ENCODE measurements at regions not wholly inside any gene's neighbourhood (a gene's known extent, or its start where the extent isn't known, plus 50 kb on each side); places are given as distances from the start of the nearest gene placed in this dataset.

DNA sequence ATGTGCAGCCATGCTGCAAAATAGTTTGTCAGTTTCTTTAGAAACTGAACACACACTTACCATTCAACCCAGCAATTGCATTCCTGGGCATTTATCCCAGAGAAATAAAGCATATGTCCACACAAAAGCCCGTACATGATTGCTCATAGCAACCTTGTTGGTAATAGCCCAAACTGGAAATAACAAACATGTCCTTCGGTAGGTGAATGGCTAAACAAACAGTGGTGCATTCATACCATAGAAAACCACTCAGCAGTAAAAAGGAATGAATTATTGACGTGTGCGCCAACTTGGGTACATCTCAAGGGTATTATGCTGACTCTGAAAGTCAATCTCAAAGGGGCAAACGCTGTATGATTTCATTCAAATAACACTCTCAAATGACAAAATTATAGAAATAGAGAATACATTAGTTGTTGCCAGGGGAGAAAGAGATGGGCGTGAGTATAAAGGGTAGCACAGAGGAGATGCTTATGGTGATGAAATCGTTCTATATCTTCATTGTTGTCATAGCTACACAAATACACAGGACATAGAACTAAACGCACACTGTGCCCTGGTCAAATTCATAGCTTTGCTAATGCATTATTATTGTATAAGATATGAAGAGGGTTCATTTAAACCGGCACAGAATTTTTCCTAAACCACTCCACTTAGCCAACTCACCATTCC, 58.2 kb downstream of the DRD1 start:
- no peaks in the 10 kb centered on the region for H3K9me2 ChIP-seq (ENCODE audit: insufficient read depth, low read length)
- H3K4me3 ChIP-seq (ENCODE audit: low read depth, low read length, poor library complexity, severe bottlenecking) = no peak overlapping the region
- H3K4me1 ChIP-seq (ENCODE audit: insufficient read depth, low read length, poor library complexity, severe bottlenecking) = no peaks in the 10 kb centered on the region
- H3K79me2 ChIP-seq (ENCODE audit: insufficient read depth, low read depth, low read length) = no peaks in the 10 kb centered on the region
- intact Hi-C loops (cut with micrococcal nuclease; ENCODE audit: unreplicated experiment) = no loop called here
- ChIA-PET CTCF (ENCODE audit: unreplicated experiment) (no interaction called here), POLR2A (no interaction called here)
- H3K36me3 ChIP-seq (ENCODE audit: insufficient read depth, low read length) = no peaks in the 10 kb centered on the region
- H2AFZ ChIP-seq (ENCODE audit: low read length) = no peak overlapping the region
- no peak overlapping the region for H3K27ac ChIP-seq (ENCODE audit: low read depth, low read length, poor library complexity, severe bottlenecking)
- H3K4me2 ChIP-seq (ENCODE audit: low read length) = no peak overlapping the region
- DNase-seq (ENCODE audit: low spot score) = no peak
- H4K20me1 ChIP-seq (ENCODE audit: insufficient read depth, low read length) = no peaks in the 10 kb centered on the region
- TF ChIP-seq EZH2phosphoT487 (IDR thresholded peaks at IDR 0.05; ENCODE audit: borderline replicate concordance, low read depth, low read length) = no peak
- no peak for TF ChIP-seq CTCF (conservative IDR thresholded peaks at IDR 0.05; ENCODE audit: low read length)
- no TSS peak for BruUV-seq (replicated peaks)
- H3K9me3 ChIP-seq (ENCODE audit: low read length) = no peaks in the 10 kb centered on the region

- CTCF ChIA-PET (ENCODE audit: unreplicated experiment) = no interaction called here
- Histone ChIP-seq H3K9me3 (ENCODE audit: low read length) (no peaks in the 10 kb centered on the region), H3K4me1 (ENCODE audit: insufficient read depth, low read length, poor library complexity, severe bottlenecking) (no peaks in the 10 kb centered on the region), H3K27ac (ENCODE audit: low read depth, low read length, poor library complexity, severe bottlenecking) (no peak overlapping the region), H3K4me2 (ENCODE audit: low read length) (no peak overlapping the region), H3K9me2 (ENCODE audit: insufficient read depth, low read length) (no peaks in the 10 kb centered on the region), H3K79me2 (ENCODE audit: insufficient read depth, low read depth, low read length) (no peaks in the 10 kb centered on the region), H3K4me3 (ENCODE audit: low read depth, low read length, poor library complexity, severe bottlenecking) (no peak overlapping the region), H3K36me3 (ENCODE audit: insufficient read depth, low read length) (no peaks in the 10 kb centered on the region), H2AFZ (ENCODE audit: low read length) (no peak overlapping the region), H4K20me1 (ENCODE audit: insufficient read depth, low read length) (no peaks in the 10 kb centered on the region)
- DNase-seq (ENCODE audit: low spot score) = no peak
- intact Hi-C loops (cut with micrococcal nuclease; ENCODE audit: unreplicated experiment) = no loop called here
- no peak for TF ChIP-seq CTCF (conservative IDR thresholded peaks at IDR 0.05; ENCODE audit: low read length)
- TF ChIP-seq EZH2phosphoT487 (IDR thresholded peaks at IDR 0.05; ENCODE audit: borderline replicate concordance, low read depth, low read length) = no peak
- no TSS peak for BruUV-seq (replicated peaks)
- POLR2A ChIA-PET = no interaction called here
Measured at GRCh38 chr5:175384724-175385552, 59.0 kb downstream of the DRD1 start.

GRCh38 chr5:175383350-175383749, 60.6 kb downstream of the DRD1 start:
- no peaks in the 10 kb centered on the region for H3K79me2 ChIP-seq (ENCODE audit: insufficient read depth, low read depth, low read length)
- H3K4me3 ChIP-seq (ENCODE audit: low read depth, low read length, poor library complexity, severe bottlenecking) = no peak overlapping the region
- no peaks in the 10 kb centered on the region for H3K36me3 ChIP-seq (ENCODE audit: insufficient read depth, low read length)
- no TSS peak for BruUV-seq (replicated peaks)
- CTCF ChIA-PET (ENCODE audit: unreplicated experiment) = no interaction called here
- H3K9me2 ChIP-seq (ENCODE audit: insufficient read depth, low read length) = no peaks in the 10 kb centered on the region
- H3K4me1 ChIP-seq (ENCODE audit: insufficient read depth, low read length, poor library complexity, severe bottlenecking) = no peaks in the 10 kb centered on the region
- no peaks in the 10 kb centered on the region for H3K9me3 ChIP-seq (ENCODE audit: low read length)
- POLR2A ChIA-PET = interaction anchor here (0.6 kb wide), 1 partner anchor 239 kb away, joined by 3 read pairs; no protein-coding TSS in a partner anchor
- intact Hi-C loops (cut with micrococcal nuclease; ENCODE audit: unreplicated experiment) = no loop called here
- no peak overlapping the region for H2AFZ ChIP-seq (ENCODE audit: low read length)
- no peak overlapping the region for H3K4me2 ChIP-seq (ENCODE audit: low read length)
- no peak overlapping the region for H3K27ac ChIP-seq (ENCODE audit: low read depth, low read length, poor library complexity, severe bottlenecking)
- TF ChIP-seq EZH2phosphoT487 (IDR thresholded peaks at IDR 0.05; ENCODE audit: borderline replicate concordance, low read depth, low read length) = no peak
- TF ChIP-seq CTCF (conservative IDR thresholded peaks at IDR 0.05; ENCODE audit: low read length) = no peak
- no peaks in the 10 kb centered on the region for H4K20me1 ChIP-seq (ENCODE audit: insufficient read depth, low read length)
- no peak for DNase-seq (ENCODE audit: low spot score)
